SK-N-SH (cell line): ENCODE measurements at regions not wholly inside any gene's neighbourhood (a gene's known extent, or its start where the extent isn't known, plus 50 kb on each side); places are given as distances from the start of the nearest gene placed in this dataset.

ENCODE experiments used
- CTCF ChIA-PET: fragments of 300-600, 350-600 bp; formaldehyde crosslinking; extraction: SDS; loops from one replicate; lab custom pipeline; 2021; lab: Yijun Ruan, JAX
- POLR2A ChIA-PET: fragments of 350-600 bp; sonication (Branson Sonifier 250); formaldehyde crosslinking; extraction: SDS; loops from one replicate; lab custom pipeline; 2020; ENCODE audit warnings: antibody characterized with exemption, inconsistent platforms; lab: Yijun Ruan, JAX
- DNase-seq: peaks from one replicate; pipeline ENCODE4 v3.0.0; 2012
- H2AFZ ChIP-seq: fragments of 200-600 bp; sonication (generic); 2 replicates; pipeline ENCODE4 v1.8.1; 2016; ENCODE audit warnings: antibody characterized with exemption, mild to moderate bottlenecking, low read depth
- H3F3A ChIP-seq: fragments of 200-600 bp; sonication (generic); replicated peaks from 2 replicates; pipeline ENCODE3; 2016; ENCODE audit warnings: antibody characterized with exemption, mild to moderate bottlenecking; ENCODE audit not compliant: insufficient read depth
- H3K27ac ChIP-seq, 2 experiments: fragments of 200-500 bp in 1 of 2; fragments of 200-600 bp in 1 of 2; sonication (Bioruptor generic) in 1 of 2; sonication (generic), shearing (Covaris generic) in 1 of 2; 2 replicates each; pipeline versions ENCODE4 v1.5.1 to v1.6.1; 2014 to 2016; ENCODE audit warnings: low read depth in 2 of 2, inconsistent platforms in 1 of 2, low read length in 1 of 2, mild to moderate bottlenecking in 1 of 2, mixed read lengths in 1 of 2
- H3K27me3 ChIP-seq: fragments of 200-600 bp; sonication (generic), shearing (Covaris generic); 2 replicates; pipeline ENCODE4 v1.6.1; 2016; ENCODE audit warnings: mixed run types; ENCODE audit not compliant: insufficient read depth
- H3K36me3 ChIP-seq, 2 experiments: fragments of 200-500 bp in 1 of 2; fragments of 200-600 bp in 1 of 2; sonication (Bioruptor generic) in 1 of 2; sonication (generic) in 1 of 2; replicated peaks in 1 of 2; 2 replicates each; pipeline versions ENCODE3 to v1.5.1; 2014 to 2016; ENCODE audit warnings: low read length in 1 of 2, mild to moderate bottlenecking in 1 of 2; ENCODE audit not compliant: insufficient read depth in 2 of 2, control insufficient read depth in 1 of 2
- H3K4me1 ChIP-seq, 2 experiments: fragments of 200-500 bp in 1 of 2; fragments of 200-600 bp in 1 of 2; sonication (Bioruptor generic) in 1 of 2; sonication (generic), shearing (Covaris generic) in 1 of 2; 2 replicates each; pipeline versions ENCODE4 v1.5.1 to v1.6.1; 2014 to 2016; ENCODE audit warnings: low read depth in 1 of 2, low read length in 1 of 2, mixed run types in 1 of 2; ENCODE audit not compliant: insufficient read depth in 2 of 2, control insufficient read depth in 1 of 2
- H3K4me2 ChIP-seq: fragments of 200-600 bp; sonication (generic), shearing (Covaris generic); 2 replicates; pipeline ENCODE4 v1.6.1; 2017; ENCODE audit warnings: mixed run types
- H3K4me3 ChIP-seq, 2 experiments: fragments of 200-500 bp in 1 of 2; fragments of 200-600 bp in 1 of 2; sonication (Bioruptor generic) in 1 of 2; sonication (generic), shearing (Covaris generic) in 1 of 2; 2 replicates each; pipeline versions ENCODE4 v1.5.1 to v1.8.1; 2014 to 2016; ENCODE audit warnings: low read depth in 2 of 2, inconsistent platforms in 1 of 2, low read length in 1 of 2, mild to moderate bottlenecking in 1 of 2, mixed read lengths in 1 of 2, moderate library complexity in 1 of 2
- H3K79me2 ChIP-seq: fragments of 200-600 bp; sonication (generic); 2 replicates; pipeline ENCODE4 v1.8.1; 2017; ENCODE audit warnings: mild to moderate bottlenecking; ENCODE audit not compliant: insufficient read depth
- H3K9ac ChIP-seq: fragments of 200-600 bp; sonication (generic); 2 replicates; pipeline ENCODE4 v1.6.1; 2017; ENCODE audit warnings: mixed run types
- H3K9me2 ChIP-seq: fragments of 200-600 bp; sonication (generic); 2 replicates; pipeline ENCODE4 v1.6.1; 2017; ENCODE audit warnings: mixed run types
- H3K9me3 ChIP-seq: fragments of 200-600 bp; sonication (generic); 2 replicates; pipeline ENCODE4 v1.6.1; 2017; ENCODE audit warnings: mixed run types, mild to moderate bottlenecking, moderate library complexity
- H4K20me1 ChIP-seq: fragments of 200-600 bp; sonication (generic); 2 replicates; pipeline ENCODE4 v1.6.1; 2017; ENCODE audit warnings: mild to moderate bottlenecking, mixed run types; ENCODE audit not compliant: insufficient read depth
- CTCF ChIP-seq: fragments of 200-600 bp; sonication (generic); IDR thresholded peaks from 2 replicates; pipeline ENCODE4 v1.6.1; 2017; ENCODE audit warnings: antibody characterized with exemption, mild to moderate bottlenecking, moderate library complexity
- ELF1 ChIP-seq: IDR thresholded peaks from 2 replicates; pipeline ENCODE4 v1.4.0; 2012
- FOXJ3 ChIP-seq: sonication (generic); formaldehyde crosslinking; IDR thresholded peaks from 2 replicates; pipeline ENCODE4 v1.5.1; 2020; ENCODE audit warnings: mild to moderate bottlenecking, missing genetic modification reagents
- GABPA ChIP-seq: IDR thresholded peaks from 2 replicates; pipeline ENCODE4 v1.4.0; 2012; ENCODE audit warnings: low read depth, mild to moderate bottlenecking
- GATA2 ChIP-seq: sonication (generic); formaldehyde crosslinking; IDR thresholded peaks from 2 replicates; pipeline ENCODE4 v1.5.0; 2020; ENCODE audit warnings: mild to moderate bottlenecking, missing genetic modification reagents
- IRF3 ChIP-seq: fragments of 150-350 bp; IDR thresholded peaks from 2 replicates; pipeline ENCODE4 v1.6.1; 2016; ENCODE audit warnings: mild to moderate bottlenecking, low read depth, low read length
- JUND ChIP-seq: IDR thresholded peaks from 2 replicates; pipeline ENCODE4 v1.4.0; 2012
- MAX ChIP-seq: IDR thresholded peaks from 2 replicates; pipeline ENCODE4 v1.4.0; 2012; ENCODE audit warnings: low read depth
- MEF2A ChIP-seq: IDR thresholded peaks from 2 replicates; pipeline ENCODE4 v1.4.0; 2012; ENCODE audit warnings: low read depth, borderline replicate concordance
- MXI1 ChIP-seq: IDR thresholded peaks from 2 replicates; pipeline ENCODE4 v1.6.1; 2012; ENCODE audit warnings: mild to moderate bottlenecking, low read depth, low read length, improper control_type of control experiment
- NRF1 ChIP-seq: IDR thresholded peaks from 2 replicates; pipeline ENCODE4 v1.6.1; 2012; ENCODE audit warnings: low read depth, mild to moderate bottlenecking, low read length
- POLR2AphosphoS5 ChIP-seq: IDR thresholded peaks from 2 replicates; pipeline ENCODE4 v1.6.1; 2012; ENCODE audit warnings: low read depth, low read length
- RAD21 ChIP-seq: IDR thresholded peaks from 2 replicates; pipeline ENCODE4 v1.6.1; 2012; ENCODE audit warnings: mild to moderate bottlenecking, low read length
- RCOR1 ChIP-seq: fragments of 150-350 bp; IDR thresholded peaks from 2 replicates; pipeline ENCODE4 v1.6.1; 2017; ENCODE audit warnings: antibody characterized with exemption, low read length
- REST ChIP-seq: IDR thresholded peaks from 2 replicates; pipeline ENCODE4 v1.6.1; 2012; ENCODE audit warnings: mild to moderate bottlenecking, low read depth, low read length, moderate library complexity
- SIN3A ChIP-seq: IDR thresholded peaks from 2 replicates; pipeline ENCODE4 v1.6.1; 2012; ENCODE audit warnings: low read depth, mild to moderate bottlenecking, low read length, moderate library complexity, borderline replicate concordance
- TAF1 ChIP-seq: IDR thresholded peaks from 2 replicates; pipeline ENCODE4 v1.6.1; 2012; ENCODE audit warnings: low read depth, mild to moderate bottlenecking, low read length, moderate library complexity, borderline replicate concordance
- USF1 ChIP-seq: IDR thresholded peaks from 2 replicates; pipeline ENCODE4 v1.4.0; 2012; ENCODE audit warnings: low read depth, borderline replicate concordance
- USF2 ChIP-seq: fragments of 150-350 bp; IDR thresholded peaks from 2 replicates; pipeline ENCODE4 v1.6.1; 2017; ENCODE audit warnings: antibody characterized with exemption, low read length, low read depth, borderline replicate concordance
- YY1 ChIP-seq: IDR thresholded peaks from 2 replicates; pipeline ENCODE4 v1.4.0; 2012; ENCODE audit warnings: low read depth, mild to moderate bottlenecking

GRCh38 chr18:41674506-41674905, 280.5 kb upstream of the PIK3C3 start (continued):
- TF ChIP-seq RCOR1: peak; percentile 78; the same call in 1 of the 2 replicates
- no peak for TF ChIP-seq USF2
- TF ChIP-seq SIN3A: no peak
- TF ChIP-seq TAF1: no peak
- no peak for TF ChIP-seq NRF1
- TF ChIP-seq JUND: no peak
- TF ChIP-seq GATA2 (CRISPR knock-in tag): peak; percentile 78
- TF ChIP-seq USF1: no peak
- no peak for TF ChIP-seq GABPA
- no peak for TF ChIP-seq MAX
- no peak for TF ChIP-seq REST
- 0 out of 2 replicates have a peak, but pooled peaks have one; percentile 11 for TF ChIP-seq POLR2AphosphoS5
- TF ChIP-seq ELF1: no peak

GRCh38 chr18:41666231-41666630, 288.8 kb upstream of the PIK3C3 start:
- ChIA-PET POLR2A (no interaction called here), CTCF (interaction anchor here (0.9 to 1.1 kb wide), 2 partner anchors 11 to 13 kb away, joined by 3 read pairs; no protein-coding TSS in a partner anchor)
- Histone ChIP-seq H3K4me3 (no peak overlapping the region), H3F3A (no peaks in the 10 kb centered on the region), H3K4me2 (no peak overlapping the region), H3K79me2 (no peaks in the 10 kb centered on the region), H4K20me1 (no peaks in the 10 kb centered on the region), H3K27me3 (no peaks in the 10 kb centered on the region), H3K27ac (no peak overlapping the region; a peak in 1 of 4 replicates), H2AFZ (no peak overlapping the region), H3K9me2 (0 out of 2 replicates have a peak, but pooled peaks cover 5% of the 10 kb centered on the region), H3K36me3 (no peaks in the 10 kb centered on the region), H3K4me1 (no peaks in the 10 kb centered on the region), H3K9ac (no peak overlapping the region), H3K9me3 (no peaks in the 10 kb centered on the region)
- no peak for DNase-seq
- TF ChIP-seq GABPA (no peak), MEF2A (no peak), GATA2 (CRISPR knock-in tag) (no peak), FOXJ3 (no peak), RAD21 (no peak), MXI1 (no peak), YY1 (no peak), CTCF (no peak), IRF3 (no peak), USF2 (no peak)
